IMR-90 (cell line): ENCODE measurements at regions not wholly inside any gene's neighbourhood (a gene's known extent, or its start where the extent isn't known, plus 50 kb on each side); places are given as distances from the start of the nearest gene placed in this dataset.

Source experiments
- ATAC-seq: fragments of 200-7000 bp; cut with Tn5 transposase; 2 replicates; pipeline ENCODE4 v1.9.1; 2020; ENCODE audit warnings: low read depth, mild to moderate bottlenecking, moderate library complexity
- BruUV-seq: library from RNA; stranded (reverse); fragments of 400-500 nt; replicated peaks from 2 replicates; lab custom pipeline; 2021; lab: Mats Ljungman, UMichigan
- CTCF ChIA-PET: fragments of 300-600 bp; formaldehyde crosslinking; extraction: SDS; loops from one replicate; lab custom pipeline; 2021; ENCODE audit warnings: antibody characterized with exemption; lab: Yijun Ruan, JAX
- POLR2A ChIA-PET: fragments of 300-600 bp; sonication (Branson Sonifier 250); formaldehyde crosslinking; loops from one replicate; lab custom pipeline; 2022; ENCODE audit warnings: antibody characterized with exemption; ENCODE audit not compliant: unreplicated experiment; lab: Charles Lee
- DNase-seq: peaks from one replicate; pipeline ENCODE4 v3.0.0; 2013
- H2AFZ ChIP-seq: replicated peaks from 2 replicates; pipeline ENCODE3; 2013; ENCODE audit warnings: low read length, mild to moderate bottlenecking; ENCODE audit not compliant: poor library complexity
- H2AK5ac ChIP-seq: 2 replicates; pipeline ENCODE4 v1.6.1; 2013; ENCODE audit warnings: low read depth, low read length, inconsistent platforms
- H2AK9ac ChIP-seq: replicated peaks from 2 replicates; pipeline ENCODE3; 2013; ENCODE audit warnings: mild to moderate bottlenecking, low read depth, low read length, moderate library complexity; ENCODE audit not compliant: poor library complexity
- H2BK120ac ChIP-seq: 2 replicates; pipeline ENCODE4 v1.6.1; 2013; ENCODE audit warnings: low read depth, low read length, inconsistent platforms
- H2BK15ac ChIP-seq: 3 replicates; pipeline ENCODE4 v1.6.1; 2013; ENCODE audit warnings: low read depth, low read length, inconsistent platforms
- H2BK20ac ChIP-seq: 2 replicates; pipeline ENCODE4 v1.6.1; 2013; ENCODE audit warnings: low read depth, mild to moderate bottlenecking, inconsistent platforms, low read length, moderate library complexity
- H2BK5ac ChIP-seq: 2 replicates; pipeline ENCODE4 v1.6.1; 2013; ENCODE audit warnings: mild to moderate bottlenecking, low read depth, low read length, inconsistent platforms; ENCODE audit not compliant: poor library complexity, severe bottlenecking
- H3K14ac ChIP-seq: replicated peaks from 2 replicates; pipeline ENCODE4 v1.6.1; 2013; ENCODE audit warnings: low read depth, low read length, inconsistent platforms
- H3K18ac ChIP-seq: 2 replicates; pipeline ENCODE4 v1.6.1; 2013; ENCODE audit warnings: low read depth, low read length, control low read depth
- H3K23ac ChIP-seq: 2 replicates; pipeline ENCODE4 v1.6.1; 2013; ENCODE audit warnings: low read depth, low read length, inconsistent platforms
- H3K27ac ChIP-seq: 2 replicates; pipeline ENCODE4 v1.5.1; 2013; ENCODE audit warnings: mild to moderate bottlenecking, control low read depth, low read length; ENCODE audit not compliant: insufficient read depth
- H3K27me3 ChIP-seq: 2 replicates; pipeline ENCODE4 v1.6.1; 2013; ENCODE audit warnings: low read length; ENCODE audit not compliant: control insufficient read depth, insufficient read depth
- H3K36me3 ChIP-seq: 2 replicates; pipeline ENCODE4 v1.6.1; 2013; ENCODE audit warnings: low read length, mixed read lengths; ENCODE audit not compliant: control insufficient read depth, insufficient read depth
- H3K4ac ChIP-seq: 2 replicates; pipeline ENCODE4 v1.6.1; 2013; ENCODE audit warnings: low read depth, low read length, inconsistent platforms
- H3K4me1 ChIP-seq: 2 replicates; pipeline ENCODE4 v1.6.1; 2013; ENCODE audit warnings: low read length, mixed read lengths; ENCODE audit not compliant: control insufficient read depth, insufficient read depth
- H3K4me2 ChIP-seq: 2 replicates; pipeline ENCODE4 v1.6.1; 2013; ENCODE audit warnings: low read depth, mild to moderate bottlenecking, control low read depth, low read length, moderate library complexity
- H3K4me3 ChIP-seq: 2 replicates; pipeline ENCODE4 v1.5.1; 2013; ENCODE audit warnings: low read depth, mild to moderate bottlenecking, control low read depth, low read length, moderate library complexity; ENCODE audit not compliant: insufficient read depth
- H3K56ac ChIP-seq: 2 replicates; pipeline ENCODE4 v1.6.1; 2013; ENCODE audit warnings: low read length, inconsistent platforms; ENCODE audit not compliant: insufficient read depth; ENCODE audit errors: extremely low read depth
- H3K79me1 ChIP-seq, 2 experiments: 2 replicates each; pipeline ENCODE4 v1.6.1; 2013; ENCODE audit warnings: low read length in 2 of 2, inconsistent platforms in 1 of 2, low read depth in 1 of 2
- H3K9ac ChIP-seq: 2 replicates; pipeline ENCODE4 v1.6.1; 2013; ENCODE audit warnings: low read depth, low read length, control low read depth
- H3K9me1 ChIP-seq: 2 replicates; pipeline ENCODE4 v1.6.1; 2013; ENCODE audit warnings: low read length, inconsistent platforms; ENCODE audit not compliant: insufficient read depth
- H3K9me3 ChIP-seq: 2 replicates; pipeline ENCODE4 v1.6.1; 2013; ENCODE audit warnings: low read length; ENCODE audit not compliant: control insufficient read depth, insufficient read depth
- H4K20me1 ChIP-seq: 2 replicates; pipeline ENCODE4 v1.6.1; 2013; ENCODE audit warnings: low read length, inconsistent platforms; ENCODE audit not compliant: insufficient read depth
- H4K5ac ChIP-seq: 2 replicates; pipeline ENCODE4 v1.6.1; 2013; ENCODE audit warnings: mild to moderate bottlenecking, low read depth, low read length, control low read depth
- H4K8ac ChIP-seq, 2 experiments: 2 replicates each; pipeline ENCODE4 v1.6.1; 2013; ENCODE audit warnings: low read depth in 2 of 2, low read length in 2 of 2, control low read depth in 1 of 2, inconsistent platforms in 1 of 2
- H4K91ac ChIP-seq: 2 replicates; pipeline ENCODE4 v1.6.1; 2013; ENCODE audit warnings: low read depth, low read length, inconsistent platforms; ENCODE audit not compliant: insufficient read depth
- CEBPB ChIP-seq: IDR thresholded peaks from 2 replicates; pipeline ENCODE4 v1.6.1; 2012; ENCODE audit warnings: low read depth, low read length, improper control_type of control experiment
- FOS ChIP-seq: fragments of 150-350 bp; IDR thresholded peaks from 2 replicates; pipeline ENCODE4 v1.6.1; 2016; ENCODE audit warnings: low read depth, low read length
- MAZ ChIP-seq: IDR thresholded peaks from 2 replicates; pipeline ENCODE4 v1.6.1; 2012; ENCODE audit warnings: low read depth, mild to moderate bottlenecking, low read length, improper control_type of control experiment, moderate library complexity, borderline replicate concordance
- POLR2A ChIP-seq: IDR thresholded peaks from 2 replicates; pipeline ENCODE4 v1.6.1; 2012; ENCODE audit warnings: mild to moderate bottlenecking, low read depth, low read length
- WGBS, 2 experiments: methylation state at CpG; one replicate each; pipeline versions ENCODE4 v1.1.5 to v1.1.7; 2013; ENCODE audit warnings: missing lambda C conversion rate in 2 of 2; ENCODE audit not compliant: insufficient read length in 1 of 2; ENCODE audit errors: extremely low coverage in 2 of 2; 5-methylcytosine and 5-hydroxymethylcytosine counted together
- dilution Hi-C: fragments of 300-500 bp; cut with HindIII; formaldehyde crosslinking; loops from one replicate; pipeline ENCODE4 v1.14.3; 2018; ENCODE audit warnings: low sequenced_read_pairs; ENCODE audit not compliant: unreplicated experiment
- in situ Hi-C: fragments of 300-500 bp; cut with MboI; formaldehyde crosslinking; loops from 3 replicates; pipeline ENCODE4 v1.14.3; 2019; ENCODE audit warnings: low sequenced_read_pairs, inconsistent platforms, mixed read lengths
- intact Hi-C: fragments of 100-400 bp; cut with micrococcal nuclease; formaldehyde crosslinking; loops from 2 replicates; pipeline ENCODE4 v1.10.0; 2022
- TF ChIP-seq, protein P1 (sequence below): fragments of 150-350 bp; IDR thresholded peaks from 2 replicates; pipeline ENCODE4 v1.6.1; 2016; ENCODE audit warnings: low read depth, mild to moderate bottlenecking, low read length, moderate library complexity, borderline replicate concordance
- TF ChIP-seq, protein P2 (sequence below): fragments of 150-350 bp; IDR thresholded peaks from 2 replicates; pipeline ENCODE4 v1.6.1; 2017; ENCODE audit warnings: mild to moderate bottlenecking, antibody characterized with exemption, low read length, low read depth

DNA sequence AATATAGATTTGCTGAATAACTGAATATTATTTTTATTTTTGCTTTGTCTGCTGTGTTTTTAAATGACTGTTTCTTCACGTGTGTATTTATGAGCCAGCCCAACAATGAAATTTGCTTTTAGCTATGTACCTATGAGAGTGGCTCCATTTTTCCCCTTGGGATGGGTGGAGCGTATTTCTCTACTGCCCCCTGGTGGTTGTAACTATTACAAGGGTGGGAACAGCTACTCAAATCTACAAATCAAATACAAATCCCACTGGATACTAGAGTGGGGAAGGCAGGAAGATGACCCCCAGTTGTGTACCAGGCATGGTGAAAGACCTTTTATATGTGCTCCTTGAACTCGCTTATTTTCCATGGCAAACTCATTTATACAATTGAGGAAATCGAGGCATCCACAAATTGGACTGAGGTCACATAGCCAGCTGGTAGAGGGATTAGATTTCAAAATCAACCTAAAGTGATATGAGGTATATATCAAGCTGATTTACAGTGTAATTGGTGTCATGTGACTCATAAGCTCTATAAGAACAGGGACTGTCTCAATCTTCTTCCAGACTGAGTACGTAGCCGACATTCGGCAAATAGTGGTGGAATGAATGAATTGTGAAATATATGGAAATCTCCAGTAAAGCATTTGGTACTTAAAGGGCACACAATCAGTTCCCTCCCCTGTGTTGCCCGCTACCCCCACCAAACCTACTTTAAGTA is 69.5 kb upstream of the VEPH1 start (continued):
- TF ChIP-seq, protein P1, sequence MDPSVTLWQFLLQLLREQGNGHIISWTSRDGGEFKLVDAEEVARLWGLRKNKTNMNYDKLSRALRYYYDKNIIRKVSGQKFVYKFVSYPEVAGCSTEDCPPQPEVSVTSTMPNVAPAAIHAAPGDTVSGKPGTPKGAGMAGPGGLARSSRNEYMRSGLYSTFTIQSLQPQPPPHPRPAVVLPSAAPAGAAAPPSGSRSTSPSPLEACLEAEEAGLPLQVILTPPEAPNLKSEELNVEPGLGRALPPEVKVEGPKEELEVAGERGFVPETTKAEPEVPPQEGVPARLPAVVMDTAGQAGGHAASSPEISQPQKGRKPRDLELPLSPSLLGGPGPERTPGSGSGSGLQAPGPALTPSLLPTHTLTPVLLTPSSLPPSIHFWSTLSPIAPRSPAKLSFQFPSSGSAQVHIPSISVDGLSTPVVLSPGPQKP = no peak

- POLR2A ChIA-PET = no interaction called here
Measured at GRCh38 chr3:157566596-157566995, 63.4 kb upstream of the VEPH1 start.

More at GRCh38 chr3:157566596-157566995, 63.4 kb upstream of the VEPH1 start:
- CTCF ChIA-PET = no interaction called here
- H3K4me2 ChIP-seq = no peak overlapping the region
- no CpG with 5 or more reads among the region's 1 CpG for WGBS, 2 experiments
- no peak for TF ChIP-seq CEBPB
- no peak for TF ChIP-seq MAZ
- TF ChIP-seq POLR2A = no peak
- no peak for TF ChIP-seq FOS
- TF ChIP-seq, protein P2, sequence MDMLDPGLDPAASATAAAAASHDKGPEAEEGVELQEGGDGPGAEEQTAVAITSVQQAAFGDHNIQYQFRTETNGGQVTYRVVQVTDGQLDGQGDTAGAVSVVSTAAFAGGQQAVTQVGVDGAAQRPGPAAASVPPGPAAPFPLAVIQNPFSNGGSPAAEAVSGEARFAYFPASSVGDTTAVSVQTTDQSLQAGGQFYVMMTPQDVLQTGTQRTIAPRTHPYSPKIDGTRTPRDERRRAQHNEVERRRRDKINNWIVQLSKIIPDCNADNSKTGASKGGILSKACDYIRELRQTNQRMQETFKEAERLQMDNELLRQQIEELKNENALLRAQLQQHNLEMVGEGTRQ = no peak
- H4K91ac ChIP-seq = no peak overlapping the region
- H3K18ac ChIP-seq = no peak overlapping the region
- H2AK5ac ChIP-seq = no peak overlapping the region
- H3K4me1 ChIP-seq = no peaks in the 10 kb centered on the region
- H3K27me3 ChIP-seq = no peaks in the 10 kb centered on the region
- DNase-seq = no peak
- no peak overlapping the region for H3K14ac ChIP-seq
- H3K27ac ChIP-seq = no peak overlapping the region
- in situ Hi-C loops = no loop called here
- H3K9me1 ChIP-seq = no peaks in the 10 kb centered on the region
- no peak overlapping the region for H2BK120ac ChIP-seq
- no peak overlapping the region for H2AK9ac ChIP-seq
- intact Hi-C loops = no loop called here
- dilution Hi-C loops = no loop called here
- H2BK15ac ChIP-seq = no peak overlapping the region
- H2BK5ac ChIP-seq = no peak overlapping the region
- H3K79me1 ChIP-seq = no peaks in the 10 kb centered on the region
- no peak overlapping the region for H4K5ac ChIP-seq
- H3K56ac ChIP-seq = no peak overlapping the region
- H3K9ac ChIP-seq = no peak overlapping the region
- H3K4me3 ChIP-seq = no peak overlapping the region
- no peak overlapping the region for H3K4ac ChIP-seq
- no peak overlapping the region for H3K23ac ChIP-seq
- BruUV-seq = no TSS peak
- no peaks in the 10 kb centered on the region for H4K20me1 ChIP-seq
- H2BK20ac ChIP-seq = no peak overlapping the region
- no peak overlapping the region for H4K8ac ChIP-seq
- no peaks in the 10 kb centered on the region for H3K9me3 ChIP-seq
- H2AFZ ChIP-seq = no peak overlapping the region
- ATAC-seq = no peak
- no peaks in the 10 kb centered on the region for H3K36me3 ChIP-seq
